Adrenal gland (tissue), 9 donors: ENCODE measurements at regions not wholly inside any gene's neighbourhood (a gene's known extent, or its start where the extent isn't known, plus 50 kb on each side); places are given as distances from the start of the nearest gene placed in this dataset.

Experiments used
- DNase-seq, 7 donors: peaks; one replicate each; pipeline ENCODE4 v3.0.0-alpha.2; 2019 to 2020
- H3K27ac ChIP-seq, 5 donors: fragments of 200-600 bp; sonication (generic) in 4 of 5; 1 replicate in 3 of 5; 2 replicates in 2 of 5; pipeline versions ENCODE4 v1.5.1 to v1.8.0; 2016 to 2020; ENCODE audit warnings: mild to moderate bottlenecking in 1 of 5
- H3K27me3 ChIP-seq: fragments of 200-600 bp; 2 replicates; pipeline ENCODE4 v1.8.0; 2021
- H3K36me3 ChIP-seq, 2 donors: fragments of 200-600 bp; replicated peaks in 1 of 2; 1 replicate in 1 of 2; 2 replicates in 1 of 2; pipeline versions ENCODE4 v1.5.1 to v1.8.0; 2018 to 2022
- H3K4me1 ChIP-seq, 2 donors: fragments of 200-600 bp; replicated peaks in 1 of 2; 1 replicate in 1 of 2; 2 replicates in 1 of 2; pipeline versions ENCODE4 v1.5.1 to v1.8.0; 2018 to 2021
- H3K4me3 ChIP-seq, 4 donors: fragments of 200-600 bp; sonication (generic) in 3 of 4; one replicate each; pipeline ENCODE4 v1.5.1; 2016 to 2018
- H3K9me3 ChIP-seq, 3 donors: fragments of 200-600 bp; sonication (generic) in 1 of 3; replicated peaks in 1 of 3; 1 replicate in 2 of 3; 2 replicates in 1 of 3; pipeline versions ENCODE4 v1.5.1 to v1.8.0; 2016 to 2021
- CTCF ChIP-seq, 6 experiments: fragments of 450-650 bp in 4 of 6; fragments of 200-600 bp in 2 of 6; sonication (generic) in 1 of 6; IDR thresholded peaks; 1 replicate in 5 of 6; 2 replicates in 1 of 6; pipeline versions ENCODE4 v1.5.1 to v1.8.0; 2016 to 2021; ENCODE audit warnings: antibody characterized with exemption in 6 of 6, mild to moderate bottlenecking in 2 of 6, moderate library complexity in 1 of 6
- POLR2A ChIP-seq, 2 donors: fragments of 450-650 bp; IDR thresholded peaks; one replicate each; pipeline ENCODE4 v1.6.1; 2017; ENCODE audit warnings: antibody characterized with exemption in 2 of 2, mild to moderate bottlenecking in 2 of 2, moderate library complexity in 1 of 2
- WGBS, 4 donors: extraction: QIAGEN DNeasy Blood & Tissue Kit in 2 of 4; methylation state at CpG; one replicate each; pipeline versions ENCODE4 v1.1.5 to v1.1.7; 2013 to 2017; 5-methylcytosine and 5-hydroxymethylcytosine counted together
- intact Hi-C, 2 donors: fragments of 100-400 bp; cut with DNase I; formaldehyde crosslinking; loops; one replicate each; pipeline versions ENCODE4 v1.14.1 to v1.15.0; 2022 to 2023
- donor health status: healthy with polysubstance abuse.
- donor health status: Bipolar disorder and iron deficiency.
- donor health status: DM: yes; HTN: yes; CAD: no.
- donor health status: DM: no; HTN: no; CAD: no.
- donor health status: DM: no; HTN: no; CAD: no.

DNA sequence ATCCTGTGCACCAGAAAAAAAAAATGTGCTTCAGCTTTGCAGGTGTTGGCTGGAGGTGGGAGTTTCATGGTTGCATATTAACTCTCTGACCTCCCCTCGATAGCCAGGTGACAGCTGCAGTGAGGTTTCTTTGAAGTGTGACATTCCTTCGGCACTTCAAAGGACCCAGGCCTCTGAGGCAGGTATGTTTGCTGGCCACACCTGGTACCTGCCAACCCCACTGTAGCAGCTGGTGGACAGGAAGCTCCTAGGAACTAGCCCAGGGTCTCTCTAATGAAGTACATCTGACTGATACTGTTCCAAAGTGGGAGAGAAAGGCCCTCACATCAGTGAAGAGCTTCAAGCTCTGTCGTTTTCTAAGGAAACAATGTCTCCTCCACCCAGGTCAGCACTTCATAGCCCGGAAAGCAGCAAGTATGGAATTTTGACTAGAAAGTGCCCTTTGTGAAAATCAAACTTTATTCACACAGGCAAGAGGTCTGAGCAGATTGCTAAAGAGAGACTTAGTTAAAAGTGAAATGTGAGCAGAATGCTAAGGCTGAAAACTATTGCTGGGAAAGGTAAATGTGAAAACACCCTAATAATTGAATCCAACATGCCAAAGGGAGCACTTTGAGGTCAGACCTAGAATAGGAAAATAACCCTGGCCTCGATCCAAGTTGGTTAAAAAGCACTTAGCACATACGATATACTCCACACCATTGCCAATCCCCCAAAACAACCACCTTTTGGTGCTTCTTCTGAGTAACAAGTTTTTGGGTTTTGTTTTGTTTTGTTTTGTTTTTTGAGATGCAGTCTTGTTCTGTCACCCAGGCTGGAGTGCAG, 71.3 kb downstream of the PHLDA1 start:
- no peaks in the 10 kb centered on the region for H3K9me3 ChIP-seq
- H3K27ac ChIP-seq, result no peak overlapping the region
- WGBS, 4 donors, result 49 to 70% (median 66%) methylated on average over 6 of the region's 6 CpGs
- DNase-seq, result no peak
- no peaks in the 10 kb centered on the region for H3K36me3 ChIP-seq
- H3K27me3 ChIP-seq, result no peaks in the 10 kb centered on the region
- intact Hi-C loops, result no loop called here
- no peak overlapping the region for H3K4me3 ChIP-seq
- TF ChIP-seq CTCF (IDR thresholded peaks at IDR 0.05), result no peak
- no peak for TF ChIP-seq POLR2A (IDR thresholded peaks at IDR 0.05)
- H3K4me1 ChIP-seq, result peaks cover 0 to 6% of the 10 kb centered on the region in 2 donors

DNA sequence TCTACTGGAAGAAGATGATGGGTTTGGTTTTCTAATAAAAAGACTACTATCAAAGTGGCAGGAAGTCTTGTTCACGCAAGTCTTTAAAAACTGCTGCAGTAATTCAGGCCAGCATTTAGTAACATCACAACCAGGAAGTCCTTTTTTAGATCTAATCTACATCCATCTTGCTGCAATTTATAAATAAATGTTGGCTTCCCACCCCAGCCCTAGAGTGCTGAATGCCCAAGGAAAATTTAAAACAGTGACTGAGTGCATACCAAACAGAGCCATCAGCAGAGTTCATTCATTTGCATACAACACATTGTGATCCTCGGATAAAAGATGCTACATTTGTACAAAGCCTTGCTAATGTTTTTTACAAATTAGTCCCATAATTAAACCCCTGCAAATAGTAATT, 72.1 kb downstream of the PHLDA1 start:
- Histone ChIP-seq H3K4me1 (peaks cover 0 to 7% of the 10 kb centered on the region in 2 donors), H3K9me3 (no peaks in the 10 kb centered on the region), H3K36me3 (no peaks in the 10 kb centered on the region), H3K27ac (no peak overlapping the region), H3K27me3 (no peaks in the 10 kb centered on the region), H3K4me3 (no peak overlapping the region)
- 63 to 82% (median 67%) methylated on average over 2 of the region's 2 CpGs for WGBS, 4 donors
- intact Hi-C loops, result no loop called here
- DNase-seq, result no peak
- TF ChIP-seq CTCF (IDR thresholded peaks at IDR 0.05), result no peak
- no peak for TF ChIP-seq POLR2A (IDR thresholded peaks at IDR 0.05)

- Histone ChIP-seq H3K9me3 (no peaks in the 10 kb centered on the region), H3K4me3 (no peak overlapping the region), H3K27me3 (no peaks in the 10 kb centered on the region), H3K27ac (no peak overlapping the region), H3K36me3 (no peaks in the 10 kb centered on the region), H3K4me1 (peaks cover 0 to 11% of the 10 kb centered on the region in 2 donors)
- DNase-seq, result no peak
- intact Hi-C loops, result no loop called here
- WGBS, 4 donors, result 77 to 85% (median 81%) methylated on average over 2 of the region's 2 CpGs
- TF ChIP-seq POLR2A (IDR thresholded peaks at IDR 0.05) (no peak), CTCF (IDR thresholded peaks at IDR 0.05) (no peak)
These were observed 72.5 kb downstream of the PHLDA1 start for GRCh38 chr12:75959060-75959459.

DNA sequence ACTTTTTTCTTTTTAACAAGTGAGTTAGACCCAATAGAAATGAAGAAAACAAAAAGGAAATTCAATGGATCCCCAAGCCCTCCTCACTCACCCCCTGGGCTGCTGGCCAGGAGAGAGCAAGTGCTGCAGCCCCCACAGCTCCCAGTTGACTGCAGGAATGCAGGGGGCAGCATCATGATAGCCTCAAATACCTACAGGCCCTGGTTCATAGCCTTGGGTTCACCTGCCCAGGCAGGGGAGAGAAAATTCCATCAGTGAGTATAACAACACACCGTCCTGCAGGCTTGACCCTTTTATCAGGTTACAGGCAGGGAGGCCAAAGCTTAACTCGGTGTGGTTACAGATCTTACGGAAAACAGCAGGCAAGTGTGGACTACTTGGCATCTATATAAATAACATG, 76.3 kb downstream of the PHLDA1 start:
- H3K4me3 ChIP-seq, result no peak overlapping the region
- H3K36me3 ChIP-seq, result no peaks in the 10 kb centered on the region
- WGBS, 4 donors, result 93 to 100% (median 98%) methylated on average over 3 of the region's 3 CpGs
- H3K27ac ChIP-seq, result no peak overlapping the region
- no peaks in the 10 kb centered on the region for H3K27me3 ChIP-seq
- H3K4me1 ChIP-seq, result peaks cover 10 to 33% of the 10 kb centered on the region in 2 donors
- DNase-seq, result no peak
- intact Hi-C loops, result no loop called here
- no peaks in the 10 kb centered on the region for H3K9me3 ChIP-seq
- TF ChIP-seq CTCF (IDR thresholded peaks at IDR 0.05) (no peak), POLR2A (IDR thresholded peaks at IDR 0.05) (no peak)
